Ovary (tissue), 3 donors: ENCODE measurements at regions not wholly inside any gene's neighbourhood (a gene's known extent, or its start where the extent isn't known, plus 50 kb on each side); places are given as distances from the start of the nearest gene placed in this dataset.

ENCODE experiments used
- CTCF ChIP-seq, 3 donors: fragments of 450-650 bp in 2 of 3; fragments of 200-600 bp in 1 of 3; IDR thresholded peaks; one replicate each; pipeline versions ENCODE4 v1.5.1 to v1.8.0; 2016 to 2022; ENCODE audit warnings: antibody characterized with exemption in 3 of 3, mild to moderate bottlenecking in 1 of 3
- EP300 ChIP-seq: sonication (generic); formaldehyde crosslinking; IDR thresholded peaks from one replicate; pipeline ENCODE4 v1.6.1; 2017; ENCODE audit warnings: antibody characterized with exemption
- POLR2A ChIP-seq: fragments of 450-650 bp; IDR thresholded peaks from one replicate; pipeline ENCODE4 v1.6.1; 2017; ENCODE audit warnings: antibody characterized with exemption, mild to moderate bottlenecking, moderate library complexity
- donor health status: DM: no; HTN: no; CAD: no.

- TF ChIP-seq CTCF (IDR thresholded peaks at IDR 0.05) = no peak
- no peak for TF ChIP-seq EP300
- no peak for TF ChIP-seq POLR2A
These were observed 486.1 kb upstream of the IGFBP3 start for GRCh38 chr7:46407125-46407524.
